Astrocyte of the cerebellum (primary cell): ENCODE measurements at regions not wholly inside any gene's neighbourhood (a gene's known extent, or its start where the extent isn't known, plus 50 kb on each side); places are given as distances from the start of the nearest gene placed in this dataset.

Source experiments
- DNase-seq: peaks from one replicate; pipeline ENCODE4 v3.0.0-alpha.2; 2011; ENCODE audit warnings: low read depth
- H3K4me3 ChIP-seq: 2 replicates; pipeline ENCODE4 v1.5.1; 2011; ENCODE audit warnings: mild to moderate bottlenecking, low read depth, low read length, moderate library complexity
- CTCF ChIP-seq: IDR thresholded peaks from 2 replicates; pipeline ENCODE4 v1.5.1; 2012; ENCODE audit warnings: low read length, low read depth, moderate library complexity, mild to moderate bottlenecking; ENCODE audit errors: missing control alignments
- in situ Hi-C: cut with HindIII; loops from 2 replicates; pipeline ENCODE4 v1.10.0; 2017; ENCODE audit warnings: low sequenced_read_pairs

- H3K4me3 ChIP-seq: no peak overlapping the region
- DNase-seq: no peak
- no peak for TF ChIP-seq CTCF
- in situ Hi-C loops: no loop called here
Measured at GRCh38 chr4:128359422-128359821, 71.8 kb upstream of the PGRMC2 start.

- DNase-seq: no peak
- in situ Hi-C loops: no loop called here
- no peak overlapping the region for H3K4me3 ChIP-seq
- TF ChIP-seq CTCF: no peak
Measured at GRCh38 chr4:128358913-128359279, 71.3 kb upstream of the PGRMC2 start.

- H3K4me3 ChIP-seq: no peak overlapping the region
- in situ Hi-C loops: no loop called here
- DNase-seq: no peak
- no peak for TF ChIP-seq CTCF
Measured at GRCh38 chr4:128358231-128358912, 70.8 kb upstream of the PGRMC2 start.

- H3K4me3 ChIP-seq: no peak overlapping the region
- no peak for TF ChIP-seq CTCF
- DNase-seq: no peak
- in situ Hi-C loops: no loop called here
Measured at GRCh38 chr4:128357286-128357685, 69.7 kb upstream of the PGRMC2 start.

- in situ Hi-C loops: no loop called here
- DNase-seq: no peak
- no peak for TF ChIP-seq CTCF
- H3K4me3 ChIP-seq: no peak overlapping the region
Measured at GRCh38 chr4:128355305-128355704, 67.7 kb upstream of the PGRMC2 start.

GRCh38 chr4:128354205-128354821 lies 66.7 kb upstream of the PGRMC2 start:
- in situ Hi-C loops: no loop called here
- no peak for TF ChIP-seq CTCF
- H3K4me3 ChIP-seq: no peak overlapping the region
- peak; percentile 84 for DNase-seq
